ENCODE measurements at regions not wholly inside any gene's neighbourhood (a gene's known extent, or its start where the extent isn't known, plus 50 kb on each side); places are given as distances from the start of the nearest gene placed in this dataset.

DNA sequence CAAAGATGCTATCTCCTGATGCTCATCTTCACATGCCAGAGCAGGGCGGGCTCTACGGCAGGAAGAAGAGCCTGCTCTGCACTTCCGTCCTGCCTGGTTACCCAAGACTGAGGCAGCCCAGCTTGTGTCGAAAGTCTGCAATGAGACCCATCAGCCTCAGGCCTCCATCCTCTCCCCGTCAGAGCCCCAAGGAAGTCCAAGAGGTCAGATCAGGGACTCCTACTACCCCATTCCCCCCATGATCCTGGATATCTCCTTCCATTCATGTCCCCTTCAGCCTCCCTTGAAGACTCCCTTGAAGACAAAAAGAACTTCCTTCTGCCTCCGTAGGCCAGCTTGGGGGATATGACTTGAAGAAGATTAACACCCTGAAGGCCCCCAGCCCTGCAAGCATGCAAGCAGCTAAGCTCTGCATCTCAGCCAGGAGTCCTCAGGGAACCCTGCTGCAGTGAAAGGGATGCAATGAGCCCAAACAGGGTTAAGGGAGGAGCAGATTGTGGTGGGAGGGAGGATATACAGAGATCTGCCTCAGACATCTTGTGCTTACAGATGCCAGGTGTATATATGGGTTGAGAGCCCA lies 85.6 kb downstream of the TRIM29 start:
- TF ChIP-seq, protein P1, sequence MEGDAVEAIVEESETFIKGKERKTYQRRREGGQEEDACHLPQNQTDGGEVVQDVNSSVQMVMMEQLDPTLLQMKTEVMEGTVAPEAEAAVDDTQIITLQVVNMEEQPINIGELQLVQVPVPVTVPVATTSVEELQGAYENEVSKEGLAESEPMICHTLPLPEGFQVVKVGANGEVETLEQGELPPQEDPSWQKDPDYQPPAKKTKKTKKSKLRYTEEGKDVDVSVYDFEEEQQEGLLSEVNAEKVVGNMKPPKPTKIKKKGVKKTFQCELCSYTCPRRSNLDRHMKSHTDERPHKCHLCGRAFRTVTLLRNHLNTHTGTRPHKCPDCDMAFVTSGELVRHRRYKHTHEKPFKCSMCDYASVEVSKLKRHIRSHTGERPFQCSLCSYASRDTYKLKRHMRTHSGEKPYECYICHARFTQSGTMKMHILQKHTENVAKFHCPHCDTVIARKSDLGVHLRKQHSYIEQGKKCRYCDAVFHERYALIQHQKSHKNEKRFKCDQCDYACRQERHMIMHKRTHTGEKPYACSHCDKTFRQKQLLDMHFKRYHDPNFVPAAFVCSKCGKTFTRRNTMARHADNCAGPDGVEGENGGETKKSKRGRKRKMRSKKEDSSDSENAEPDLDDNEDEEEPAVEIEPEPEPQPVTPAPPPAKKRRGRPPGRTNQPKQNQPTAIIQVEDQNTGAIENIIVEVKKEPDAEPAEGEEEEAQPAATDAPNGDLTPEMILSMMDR (IDR thresholded peaks at IDR 0.05; ENCODE audit: insufficient read depth in 1 of 2, low read depth in 1 of 2, low read length in 1 of 2, severe bottlenecking in 1 of 2, unreplicated experiment in 1 of 2): no peak
- no peak overlapping the region for H3K27ac Mint-ChIP-seq (ENCODE audit: unreplicated experiment)
- no peaks in the 10 kb centered on the region; the same call in 1 of the 2 replicates for H3K4me1 ChIP-seq
- intact Hi-C loops (cut with micrococcal nuclease; ENCODE audit: unreplicated experiment): no loop called here
- H3K4me3 Mint-ChIP-seq (ENCODE audit: unreplicated experiment): no peak overlapping the region
- H3K9me3 Mint-ChIP-seq (ENCODE audit: unreplicated experiment): peaks cover 18% of the 10 kb centered on the region
- no peak overlapping the region for H3K4me3 ChIP-seq (ENCODE audit: low read depth, low read length)
- BruUV-seq (replicated peaks): no TSS peak
- H3K36me3 ChIP-seq (ENCODE audit: control insufficient read depth, insufficient read depth, low read length): no peaks in the 10 kb centered on the region
- H3K9me3 ChIP-seq: peaks cover 8% of the 10 kb centered on the region
- no peaks in the 10 kb centered on the region for H3K27me3 ChIP-seq (replicated peaks; ENCODE audit: control insufficient read depth, insufficient read depth, low read length)
- peaks cover 8% of the 10 kb centered on the region for H3K27me3 Mint-ChIP-seq (ENCODE audit: insufficient read depth, unreplicated experiment)
- H3K4me1 Mint-ChIP-seq (ENCODE audit: low read depth, unreplicated experiment): peaks cover 16% of the 10 kb centered on the region
- no peak for DNase-seq
- no peaks in the 10 kb centered on the region for H3K36me3 Mint-ChIP-seq (ENCODE audit: insufficient read depth, unreplicated experiment)
- POLR2A ChIA-PET: no interaction called here
- CTCF ChIA-PET: no interaction called here

DNA sequence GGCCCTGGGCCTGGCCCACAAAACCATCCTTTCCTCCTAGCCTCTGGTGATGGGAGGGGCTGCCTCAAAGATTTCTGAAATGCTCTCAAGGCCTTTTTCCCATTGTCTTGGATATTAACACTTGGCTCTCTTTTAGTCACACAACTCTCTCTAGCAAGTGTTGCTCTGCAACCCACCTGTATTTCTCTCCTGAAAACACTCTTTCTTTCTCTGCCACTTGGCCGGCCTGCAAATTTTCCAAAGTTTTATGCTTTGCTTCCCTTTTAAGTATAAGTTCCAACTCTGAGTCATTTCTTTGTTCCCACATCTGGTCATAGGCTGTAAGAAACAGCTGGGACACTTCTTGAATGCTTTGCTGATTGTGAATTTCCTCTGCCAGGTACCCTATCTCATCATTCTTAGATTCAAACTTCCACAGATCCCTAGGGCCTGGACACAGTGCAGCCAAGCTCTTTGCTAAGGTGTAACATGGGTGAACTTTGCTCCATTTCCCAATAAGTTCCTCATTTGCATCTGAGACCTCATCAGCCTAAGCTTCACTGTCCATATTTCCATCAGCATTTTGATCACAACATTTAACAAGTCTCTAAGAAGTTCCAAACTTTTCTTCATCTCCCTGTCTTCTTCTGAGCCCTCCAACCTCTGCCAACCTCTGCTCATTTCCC lies 93.8 kb downstream of the TRIM29 start:
- CTCF ChIA-PET: no interaction called here
- TF ChIP-seq, protein P1 (IDR thresholded peaks at IDR 0.05; ENCODE audit: insufficient read depth in 1 of 2, low read depth in 1 of 2, low read length in 1 of 2, severe bottlenecking in 1 of 2, unreplicated experiment in 1 of 2): no peak
- H3K27ac Mint-ChIP-seq (ENCODE audit: unreplicated experiment): no peak overlapping the region
- no peaks in the 10 kb centered on the region for H3K4me1 Mint-ChIP-seq (ENCODE audit: low read depth, unreplicated experiment)
- no TSS peak for BruUV-seq (replicated peaks)
- H3K4me3 Mint-ChIP-seq (ENCODE audit: unreplicated experiment): no peak overlapping the region
- POLR2A ChIA-PET: no interaction called here
- no peaks in the 10 kb centered on the region; the same call in 1 of the 2 replicates for H3K27me3 ChIP-seq (replicated peaks; ENCODE audit: control insufficient read depth, insufficient read depth, low read length)
- H3K9me3 Mint-ChIP-seq (ENCODE audit: unreplicated experiment): peaks cover 27% of the 10 kb centered on the region
- intact Hi-C loops (cut with micrococcal nuclease; ENCODE audit: unreplicated experiment): no loop called here
- H3K36me3 ChIP-seq (ENCODE audit: control insufficient read depth, insufficient read depth, low read length): no peaks in the 10 kb centered on the region
- DNase-seq: no peak
- H3K4me3 ChIP-seq (ENCODE audit: low read depth, low read length): no peak overlapping the region
- H3K27me3 Mint-ChIP-seq (ENCODE audit: insufficient read depth, unreplicated experiment): peaks cover 23% of the 10 kb centered on the region
- peaks cover 20% of the 10 kb centered on the region for H3K9me3 ChIP-seq
- H3K36me3 Mint-ChIP-seq (ENCODE audit: insufficient read depth, unreplicated experiment): no peaks in the 10 kb centered on the region
- H3K4me1 ChIP-seq: no peaks in the 10 kb centered on the region

DNA sequence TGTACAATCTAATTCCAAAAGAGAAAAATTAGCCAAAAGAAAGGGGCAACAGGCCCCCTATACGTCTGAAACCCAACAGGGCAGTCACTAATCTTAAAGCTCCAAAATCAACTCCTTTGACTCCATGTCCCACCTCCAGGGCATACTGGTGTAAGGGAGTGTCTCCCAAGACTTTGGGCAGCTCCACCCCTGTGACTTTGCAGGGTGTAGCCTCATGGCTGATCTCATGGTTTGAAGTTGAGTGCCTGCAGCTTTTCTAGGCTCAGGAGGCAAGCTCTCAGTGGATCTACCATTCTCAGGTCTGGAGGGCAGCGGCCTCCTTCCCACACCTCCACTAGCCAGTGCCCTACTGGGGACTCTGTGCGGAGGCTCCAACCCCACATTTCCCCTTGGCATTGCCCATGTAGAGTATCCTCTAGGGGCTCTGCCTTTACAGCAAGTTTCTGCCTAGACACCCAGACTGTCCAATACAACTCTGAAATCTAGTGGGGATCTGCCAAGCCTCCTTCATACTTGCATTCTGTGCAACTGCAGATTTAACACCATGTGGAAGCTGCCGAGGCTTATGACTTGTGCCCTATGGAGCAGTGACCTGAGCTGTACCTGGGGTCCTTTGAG lies 94.5 kb downstream of the TRIM29 start:
- TF ChIP-seq, protein P1 (IDR thresholded peaks at IDR 0.05; ENCODE audit: insufficient read depth in 1 of 2, low read depth in 1 of 2, low read length in 1 of 2, severe bottlenecking in 1 of 2, unreplicated experiment in 1 of 2): no peak
- Mint-ChIP-seq H3K36me3 (ENCODE audit: insufficient read depth, unreplicated experiment) (no peaks in the 10 kb centered on the region), H3K4me3 (ENCODE audit: unreplicated experiment) (no peak overlapping the region), H3K27me3 (ENCODE audit: insufficient read depth, unreplicated experiment) (peaks cover 28% of the 10 kb centered on the region), H3K4me1 (ENCODE audit: low read depth, unreplicated experiment) (no peaks in the 10 kb centered on the region), H3K9me3 (ENCODE audit: unreplicated experiment) (peaks cover 27% of the 10 kb centered on the region), H3K27ac (ENCODE audit: unreplicated experiment) (no peak overlapping the region)
- Histone ChIP-seq H3K36me3 (ENCODE audit: control insufficient read depth, insufficient read depth, low read length) (no peaks in the 10 kb centered on the region), H3K4me3 (ENCODE audit: low read depth, low read length) (no peak overlapping the region), H3K9me3 (peaks cover 20% of the 10 kb centered on the region), H3K4me1 (no peaks in the 10 kb centered on the region), H3K27me3 (replicated peaks; ENCODE audit: control insufficient read depth, insufficient read depth, low read length) (no peaks in the 10 kb centered on the region; the same call in none of the 2 replicates)
- DNase-seq: no peak
- BruUV-seq (replicated peaks): no TSS peak
- ChIA-PET POLR2A (no interaction called here), CTCF (no interaction called here)
- intact Hi-C loops (cut with micrococcal nuclease; ENCODE audit: unreplicated experiment): no loop called here

All from Caco-2 (cell line).